Peyer's patch (tissue), 4 donors: ENCODE measurements at regions not wholly inside any gene's neighbourhood (a gene's known extent, or its start where the extent isn't known, plus 50 kb on each side); places are given as distances from the start of the nearest gene placed in this dataset.

Source experiments
- POLR2A ChIP-seq, 2 donors: fragments of 450-650 bp; IDR thresholded peaks; one replicate each; pipeline ENCODE4 v1.5.1; 2017; ENCODE audit warnings: antibody characterized with exemption in 2 of 2, mild to moderate bottlenecking in 2 of 2, moderate library complexity in 2 of 2
- TF ChIP-seq, protein P1 (sequence below), 6 experiments: fragments of 450-650 bp in 4 of 6; fragments of 200-600 bp in 2 of 6; sonication (generic) in 1 of 6; IDR thresholded peaks; one replicate each; pipeline ENCODE4 v1.5.1; 2017 to 2019; ENCODE audit warnings: antibody characterized with exemption in 6 of 6, mild to moderate bottlenecking in 3 of 6, moderate library complexity in 1 of 6

DNA sequence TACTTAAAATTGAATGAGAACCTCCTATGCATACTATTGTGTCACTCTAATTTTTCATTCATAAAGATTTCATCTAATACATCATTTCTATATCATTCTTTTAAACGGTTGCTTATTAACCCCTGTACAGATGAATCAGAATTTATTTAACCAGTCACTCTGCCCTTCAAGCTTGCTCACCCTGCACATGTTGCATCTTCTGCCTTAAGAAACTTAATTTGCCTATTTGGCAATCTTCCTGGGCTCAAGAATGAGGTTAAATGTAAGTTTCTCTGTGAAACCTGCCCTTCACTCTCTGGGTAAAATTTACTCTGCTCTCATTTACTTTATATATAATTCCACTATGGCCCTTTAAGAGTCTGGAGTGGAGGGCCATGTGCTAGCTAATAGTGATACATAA lies 434.7 kb upstream of the ZNF608 start:
- TF ChIP-seq POLR2A (IDR thresholded peaks at IDR 0.05) = no peak
- TF ChIP-seq, protein P1, sequence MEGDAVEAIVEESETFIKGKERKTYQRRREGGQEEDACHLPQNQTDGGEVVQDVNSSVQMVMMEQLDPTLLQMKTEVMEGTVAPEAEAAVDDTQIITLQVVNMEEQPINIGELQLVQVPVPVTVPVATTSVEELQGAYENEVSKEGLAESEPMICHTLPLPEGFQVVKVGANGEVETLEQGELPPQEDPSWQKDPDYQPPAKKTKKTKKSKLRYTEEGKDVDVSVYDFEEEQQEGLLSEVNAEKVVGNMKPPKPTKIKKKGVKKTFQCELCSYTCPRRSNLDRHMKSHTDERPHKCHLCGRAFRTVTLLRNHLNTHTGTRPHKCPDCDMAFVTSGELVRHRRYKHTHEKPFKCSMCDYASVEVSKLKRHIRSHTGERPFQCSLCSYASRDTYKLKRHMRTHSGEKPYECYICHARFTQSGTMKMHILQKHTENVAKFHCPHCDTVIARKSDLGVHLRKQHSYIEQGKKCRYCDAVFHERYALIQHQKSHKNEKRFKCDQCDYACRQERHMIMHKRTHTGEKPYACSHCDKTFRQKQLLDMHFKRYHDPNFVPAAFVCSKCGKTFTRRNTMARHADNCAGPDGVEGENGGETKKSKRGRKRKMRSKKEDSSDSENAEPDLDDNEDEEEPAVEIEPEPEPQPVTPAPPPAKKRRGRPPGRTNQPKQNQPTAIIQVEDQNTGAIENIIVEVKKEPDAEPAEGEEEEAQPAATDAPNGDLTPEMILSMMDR (IDR thresholded peaks at IDR 0.05) = no peak
